Activated B cell treated with CpG ODN at 0.5 μM for 24 hours (primary cell): ENCODE measurements at regions not wholly inside any gene's neighbourhood (a gene's known extent, or its start where the extent isn't known, plus 50 kb on each side); places are given as distances from the start of the nearest gene placed in this dataset.
"Not testable (repeated sequence)": the region's sequence is repeated elsewhere in the genome, so short reads cannot be mapped to it uniquely, and the experiment has no call there.

Source experiments
- ATAC-seq: fragments of 200-7000 bp; cut with Tn5 transposase; one replicate; pipeline ENCODE4 v1.10.0; 2021; ENCODE audit warnings: low read depth, mild to moderate bottlenecking, moderate library complexity
- CTCF ChIA-PET: fragments of 350-600 bp; sonication (Branson Sonifier 250); formaldehyde crosslinking; loops from one replicate; lab custom pipeline; 2021; ENCODE audit warnings: antibody characterized with exemption; lab: Charles Lee
- POLR2A ChIA-PET: fragments of 350-600 bp; sonication (Branson Sonifier 250); formaldehyde crosslinking; loops from one replicate; lab custom pipeline; 2021; ENCODE audit warnings: antibody characterized with exemption; lab: Charles Lee
- DNase-seq: peaks from one replicate; pipeline ENCODE4 v3.0.0; 2022
- H3K27ac Mint-ChIP-seq: one replicate; pipeline ENCODE4 v1.8.0; 2020; ENCODE audit warnings: mixed read lengths
- H3K27me3 Mint-ChIP-seq: one replicate; pipeline ENCODE4 v1.8.0; 2021; ENCODE audit warnings: mixed read lengths
- H3K36me3 Mint-ChIP-seq: one replicate; pipeline ENCODE4 v1.8.0; 2021; ENCODE audit warnings: low read depth, mixed read lengths
- H3K4me1 Mint-ChIP-seq: one replicate; pipeline ENCODE4 v1.8.0; 2021; ENCODE audit warnings: mixed read lengths
- H3K4me3 Mint-ChIP-seq: one replicate; pipeline ENCODE4 v1.8.0; 2020; ENCODE audit warnings: mild to moderate bottlenecking, mixed read lengths
- H3K9me3 Mint-ChIP-seq: one replicate; pipeline ENCODE4 v1.8.0; 2020; ENCODE audit warnings: mixed read lengths
- CTCF ChIP-seq: fragments of 200-600 bp; IDR thresholded peaks from one replicate; pipeline ENCODE4 v1.8.0; 2022; ENCODE audit warnings: antibody characterized with exemption, mild to moderate bottlenecking
- intact Hi-C: fragments of 100-400 bp; cut with micrococcal nuclease; formaldehyde crosslinking; loops from one replicate; pipeline ENCODE4 v1.15.1; 2024

- no peak overlapping the region for H3K27ac Mint-ChIP-seq
These were observed 499.6 kb upstream of the PHF14 start for GRCh38 chr7:10474048-10474447.

DNA sequence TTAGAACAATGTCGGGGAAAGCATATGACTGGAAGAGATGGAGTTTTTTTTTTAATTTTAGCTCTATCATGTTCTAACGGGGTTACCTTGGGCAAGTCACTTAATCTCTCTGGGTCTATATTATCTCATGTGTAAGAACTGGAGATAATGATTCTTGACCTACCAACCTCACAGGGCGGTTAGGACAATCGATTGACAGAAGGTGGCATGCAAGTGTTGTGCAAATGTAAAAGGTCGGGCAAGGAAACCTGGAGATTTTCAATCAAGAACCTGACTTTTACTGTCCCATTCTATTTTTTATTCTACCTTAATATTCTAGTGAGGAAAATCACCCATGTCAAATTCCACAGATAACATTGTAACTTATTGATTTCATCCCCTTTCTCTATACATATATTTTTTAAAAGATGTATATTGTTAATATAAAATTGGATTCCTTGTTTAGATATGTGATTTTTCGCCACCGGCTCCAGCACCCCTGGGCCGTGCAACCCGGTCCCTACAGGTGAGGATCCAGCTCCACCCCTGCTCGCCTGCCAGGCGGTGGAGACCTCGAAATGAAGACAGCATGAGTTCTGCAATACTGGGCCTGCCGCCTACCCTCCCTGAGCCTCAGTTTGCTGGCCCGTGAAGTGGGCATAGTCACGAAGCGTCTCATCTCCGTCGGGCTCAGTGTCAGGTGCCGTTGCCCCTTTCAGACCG is 497.6 kb upstream of the PHF14 start:
- ChIA-PET POLR2A (no interaction called here), CTCF (no interaction called here)
- intact Hi-C loops: no loop called here
- no peaks in the 10 kb centered on the region for H3K4me1 Mint-ChIP-seq
- no peak for TF ChIP-seq CTCF
- no peaks in the 10 kb centered on the region for H3K27me3 Mint-ChIP-seq
- no peak overlapping the region for H3K27ac Mint-ChIP-seq
- H3K4me3 Mint-ChIP-seq: no peak overlapping the region
- no peaks in the 10 kb centered on the region for H3K36me3 Mint-ChIP-seq
- ATAC-seq (no peak), DNase-seq (no peak)
- H3K9me3 Mint-ChIP-seq: no peaks in the 10 kb centered on the region

More at GRCh38 chr7:10474048-10474447, 499.6 kb upstream of the PHF14 start:
- no peak for TF ChIP-seq CTCF
- H3K27me3 Mint-ChIP-seq: no peaks in the 10 kb centered on the region
- POLR2A ChIA-PET: no interaction called here
- no peaks in the 10 kb centered on the region for H3K36me3 Mint-ChIP-seq
- CTCF ChIA-PET: no interaction called here
- no peak overlapping the region for H3K4me3 Mint-ChIP-seq
- H3K4me1 Mint-ChIP-seq: no peaks in the 10 kb centered on the region
- intact Hi-C loops: no loop called here
- no peak for DNase-seq
- no peaks in the 10 kb centered on the region for H3K9me3 Mint-ChIP-seq
- no peak for ATAC-seq

DNA sequence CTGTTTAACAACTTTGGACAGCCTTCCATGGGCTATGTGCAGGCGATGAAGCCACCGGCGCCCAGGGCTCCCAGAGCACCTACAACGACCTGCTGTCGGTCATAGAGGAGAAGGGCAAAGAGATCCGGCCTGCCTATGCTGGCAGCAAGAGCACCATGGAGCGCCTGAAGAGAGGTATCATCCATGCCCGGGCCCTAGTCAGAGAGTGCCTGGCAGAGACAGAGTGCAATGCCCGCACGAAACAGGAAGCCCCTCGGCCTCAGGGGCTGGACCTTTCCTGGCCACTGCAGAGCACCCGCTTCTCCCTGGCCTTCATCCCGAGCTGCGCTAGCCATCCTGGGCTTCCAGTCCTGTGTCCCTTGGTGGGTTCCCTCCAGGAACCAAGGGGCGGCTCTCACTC is 497.0 kb upstream of the PHF14 start:
- no peak for TF ChIP-seq CTCF
- H3K27ac Mint-ChIP-seq: no peak overlapping the region
- no peaks in the 10 kb centered on the region for H3K36me3 Mint-ChIP-seq
- CTCF ChIA-PET: no interaction called here
- intact Hi-C loops: no loop called here
- no peaks in the 10 kb centered on the region for H3K27me3 Mint-ChIP-seq
- H3K4me1 Mint-ChIP-seq: no peaks in the 10 kb centered on the region
- ATAC-seq (no peak), DNase-seq (no peak)
- POLR2A ChIA-PET: no interaction called here
- H3K4me3 Mint-ChIP-seq: no peak overlapping the region
- no peaks in the 10 kb centered on the region for H3K9me3 Mint-ChIP-seq

- H3K4me3 Mint-ChIP-seq: no peak overlapping the region
- H3K27me3 Mint-ChIP-seq: no peaks in the 10 kb centered on the region
- CTCF ChIA-PET: no interaction called here
- DNase-seq: no peak
- H3K9me3 Mint-ChIP-seq: peaks cover 2% of the 10 kb centered on the region
- POLR2A ChIA-PET: no interaction called here
- no peaks in the 10 kb centered on the region for H3K4me1 Mint-ChIP-seq
- no peak overlapping the region for H3K27ac Mint-ChIP-seq
- H3K36me3 Mint-ChIP-seq: no peaks in the 10 kb centered on the region
- no peak for ATAC-seq
- no peak for TF ChIP-seq CTCF
- intact Hi-C loops: no loop called here
These were observed 490.0 kb upstream of the PHF14 start for GRCh38 chr7:10483671-10484070.

DNA sequence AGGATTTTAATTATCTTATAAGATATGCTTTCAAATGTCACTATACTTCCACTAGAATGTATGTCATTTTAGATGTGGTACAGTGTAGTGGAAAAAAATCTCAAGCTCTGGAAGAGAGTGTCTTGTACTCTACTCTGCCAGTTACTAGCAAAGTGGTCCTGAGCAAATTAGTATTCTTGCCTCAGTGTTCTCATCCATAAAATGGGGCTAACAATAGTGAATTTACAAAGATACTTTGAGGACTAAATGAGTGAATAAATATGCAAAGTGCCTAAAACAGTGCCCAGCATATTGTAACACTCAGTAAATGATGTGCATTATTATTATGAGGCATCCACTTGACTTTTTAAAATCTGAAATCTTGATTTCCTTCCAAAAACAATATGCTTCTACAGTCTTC is 488.9 kb upstream of the PHF14 start:
- ChIA-PET POLR2A (no interaction called here), CTCF (no interaction called here)
- no peak overlapping the region for H3K27ac Mint-ChIP-seq
- no peaks in the 10 kb centered on the region for H3K36me3 Mint-ChIP-seq
- no peak for TF ChIP-seq CTCF
- no peak overlapping the region for H3K4me3 Mint-ChIP-seq
- H3K4me1 Mint-ChIP-seq: no peaks in the 10 kb centered on the region
- no peaks in the 10 kb centered on the region for H3K27me3 Mint-ChIP-seq
- intact Hi-C loops: no loop called here
- ATAC-seq: no peak
- DNase-seq: no peak
- H3K9me3 Mint-ChIP-seq: peaks cover 2% of the 10 kb centered on the region

DNA sequence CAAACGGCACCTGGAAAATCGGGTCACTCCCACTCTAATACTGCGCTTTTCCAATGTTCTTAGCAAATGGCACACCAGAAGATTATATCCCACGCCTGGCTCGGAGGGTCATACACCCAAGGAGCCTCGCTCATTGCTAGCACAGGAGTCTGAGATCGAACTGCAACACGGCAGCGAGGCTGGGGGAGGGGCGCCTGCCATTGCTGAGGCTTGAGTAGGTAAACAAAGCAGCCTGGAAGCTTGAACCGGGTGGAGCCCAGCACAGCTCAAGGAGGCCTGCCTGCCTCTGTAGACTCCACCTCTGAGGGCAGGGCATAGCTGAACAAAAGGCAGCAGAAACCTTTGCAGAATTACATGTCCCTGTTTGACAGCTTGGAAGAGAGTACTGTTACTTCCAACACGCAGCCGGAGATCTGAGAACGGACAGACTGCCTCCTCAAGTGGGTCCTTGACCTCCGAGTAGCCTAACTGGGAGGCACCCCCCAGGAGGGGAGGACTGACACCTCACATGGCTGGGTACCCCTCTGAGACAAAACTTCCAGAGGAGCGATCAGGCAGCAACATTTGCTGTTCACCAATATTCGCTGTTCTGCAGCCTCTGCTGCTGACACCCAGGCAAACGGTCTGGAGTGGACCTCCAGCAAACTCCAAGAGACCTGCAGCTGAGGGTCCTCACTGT is 472.3 kb upstream of the PHF14 start:
- DNase-seq, CTCF ChIA-PET: not testable (repeated sequence)
- peaks cover 17% of the 10 kb centered on the region for H3K9me3 Mint-ChIP-seq

More for the DNA sequence above, 472.3 kb upstream of the PHF14 start:
- H3K4me1 Mint-ChIP-seq, H3K36me3 Mint-ChIP-seq, POLR2A ChIA-PET, ATAC-seq, H3K27ac Mint-ChIP-seq, intact Hi-C loops, H3K4me3 Mint-ChIP-seq, H3K27me3 Mint-ChIP-seq: not testable (repeated sequence)
